Kidney (tissue), 13 donors: ENCODE measurements at regions not wholly inside any gene's neighbourhood (a gene's known extent, or its start where the extent isn't known, plus 50 kb on each side); places are given as distances from the start of the nearest gene placed in this dataset.

ENCODE experiments used
- DNase-seq, 5 donors: peaks; one replicate each; pipeline ENCODE4 v3.0.0-alpha.2; 2013 to 2020
- FAIRE-seq: peaks from 2 replicates; lab custom pipeline; 2012; peaks lifted over from hg19 to GRCh38; lab: Jason Lieb, UNC
- H3K27ac ChIP-seq, 2 donors: one replicate each; pipeline ENCODE4 v1.7.0; 2013; ENCODE audit warnings: low read depth in 2 of 2, low read length in 2 of 2, inconsistent platforms in 1 of 2
- H3K27me3 ChIP-seq: one replicate; pipeline ENCODE4 v1.7.1; 2013; ENCODE audit warnings: low read length, inconsistent platforms; ENCODE audit not compliant: control insufficient read depth, insufficient read depth
- H3K36me3 ChIP-seq, 3 donors: one replicate each; pipeline versions ENCODE4 v1.7.0 to v1.7.1; 2013; ENCODE audit warnings: low read length in 3 of 3, control low read depth in 1 of 3, inconsistent platforms in 1 of 3; ENCODE audit not compliant: insufficient read depth in 3 of 3, control insufficient read depth in 2 of 3
- H3K4me1 ChIP-seq, 3 donors: one replicate each; pipeline versions ENCODE4 v1.7.0 to v1.7.1; 2013; ENCODE audit warnings: low read length in 3 of 3, inconsistent platforms in 1 of 3, low read depth in 1 of 3; ENCODE audit not compliant: control insufficient read depth in 2 of 3, insufficient read depth in 2 of 3
- H3K4me3 ChIP-seq, 3 donors: one replicate each; pipeline versions ENCODE4 v1.7.0 to v1.8.1; 2013; ENCODE audit warnings: low read length in 3 of 3, control low read depth in 1 of 3, inconsistent platforms in 1 of 3
- H3K9ac ChIP-seq, 3 donors: one replicate each; pipeline versions ENCODE4 v1.7.0 to v1.7.1; 2013; ENCODE audit warnings: low read length in 3 of 3, control low read depth in 1 of 3, inconsistent platforms in 1 of 3
- H3K9me3 ChIP-seq, 3 donors: one replicate each; pipeline versions ENCODE4 v1.7.0 to v1.7.1; 2013; ENCODE audit warnings: low read length in 3 of 3, control low read depth in 1 of 3, inconsistent platforms in 1 of 3; ENCODE audit not compliant: control insufficient read depth in 2 of 3, insufficient read depth in 1 of 3
- CTCF ChIP-seq: IDR thresholded peaks from 3 replicates; pipeline ENCODE4 v1.5.1; 2012; ENCODE audit warnings: mild to moderate bottlenecking, moderate library complexity, borderline replicate concordance; ENCODE audit not compliant: insufficient read depth; ENCODE audit errors: extremely low read depth
- intact Hi-C: fragments of 100-400 bp; cut with DNase I; formaldehyde crosslinking; loops from one replicate; pipeline ENCODE4 v1.11.1; 2022
- donor health status: control.
- donor health status: control.
- donor health status: control.
- donor health status: control.
- donor health status: control.
- donor health status: DM: yes; HTN: yes; CAD: no.
- donor health status: Normal renal cell carcinoma (clear cell type).

GRCh38 chr5:165101709-165102108, 1596.3 kb downstream of the MAT2B start:
- H3K9me3 ChIP-seq: no peaks in the 10 kb centered on the region
- H3K27ac ChIP-seq: no peak overlapping the region
- H3K4me3 ChIP-seq: no peak overlapping the region
- no peaks in the 10 kb centered on the region for H3K27me3 ChIP-seq
- H3K4me1 ChIP-seq: no peaks in the 10 kb centered on the region
- no peak for DNase-seq
- no peak for TF ChIP-seq CTCF
- H3K36me3 ChIP-seq: no peaks in the 10 kb centered on the region
- H3K9ac ChIP-seq: no peak overlapping the region
- FAIRE-seq: no peak
- intact Hi-C loops: no loop called here

- no peak for TF ChIP-seq CTCF
- H3K9me3 ChIP-seq: no peaks in the 10 kb centered on the region
- no peak for FAIRE-seq
- H3K4me3 ChIP-seq: no peak overlapping the region
- DNase-seq: no peak
- no peak overlapping the region for H3K27ac ChIP-seq
- H3K9ac ChIP-seq: no peak overlapping the region
- H3K36me3 ChIP-seq: no peaks in the 10 kb centered on the region
- H3K27me3 ChIP-seq: no peaks in the 10 kb centered on the region
- intact Hi-C loops: no loop called here
- no peaks in the 10 kb centered on the region for H3K4me1 ChIP-seq
Measured at GRCh38 chr5:165104611-165105010, 1599.2 kb downstream of the MAT2B start.

- no peak overlapping the region for H3K27ac ChIP-seq
- DNase-seq (no peak), FAIRE-seq (no peak)
- no peak for TF ChIP-seq CTCF
- no peaks in the 10 kb centered on the region for H3K27me3 ChIP-seq
- no peaks in the 10 kb centered on the region for H3K4me1 ChIP-seq
- H3K9me3 ChIP-seq: no peaks in the 10 kb centered on the region
- H3K9ac ChIP-seq: no peak overlapping the region
- intact Hi-C loops: no loop called here
- no peak overlapping the region for H3K4me3 ChIP-seq
- H3K36me3 ChIP-seq: no peaks in the 10 kb centered on the region
Measured at GRCh38 chr5:165108809-165109208, 1603.4 kb downstream of the MAT2B start.

DNA sequence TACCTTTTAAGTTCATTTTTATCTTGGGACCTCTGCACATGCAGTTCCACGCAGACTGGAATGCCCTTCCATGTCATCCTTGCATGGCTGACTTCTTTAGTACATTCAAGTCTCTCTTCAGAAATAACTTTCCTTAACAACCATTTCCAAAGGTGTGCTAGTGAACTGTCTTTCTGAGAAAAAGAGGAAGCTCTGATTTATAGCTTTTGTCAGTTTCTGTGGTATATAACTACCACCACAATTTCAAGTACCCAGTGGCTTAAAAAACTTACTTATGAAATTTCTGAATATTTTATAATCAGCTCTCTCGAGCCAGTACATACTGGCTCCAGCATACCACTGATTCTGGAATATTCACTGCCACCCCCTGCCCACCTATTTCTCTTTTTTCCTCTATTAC, 1613.8 kb downstream of the MAT2B start:
- Histone ChIP-seq H3K9ac (no peak overlapping the region), H3K9me3 (no peaks in the 10 kb centered on the region)

More for the DNA sequence above, 1613.8 kb downstream of the MAT2B start:
- no peak overlapping the region for H3K4me3 ChIP-seq
- H3K27ac ChIP-seq: no peak overlapping the region
- H3K36me3 ChIP-seq: no peaks in the 10 kb centered on the region
- TF ChIP-seq CTCF: no peak
- H3K4me1 ChIP-seq: no peaks in the 10 kb centered on the region
- H3K27me3 ChIP-seq: no peaks in the 10 kb centered on the region
- FAIRE-seq: no peak
- DNase-seq: no peak
- intact Hi-C loops: no loop called here
